ENCODE measurements at regions not wholly inside any gene's neighbourhood (a gene's known extent, or its start where the extent isn't known, plus 50 kb on each side); places are given as distances from the start of the nearest gene placed in this dataset.

- Mint-ChIP-seq H3K9me3 (ENCODE audit: low read depth) (peaks cover 1% of the 10 kb centered on the region), H3K4me3 (no peak overlapping the region), H3K36me3 (peaks cover 4% of the 10 kb centered on the region), H3K27me3 (peaks cover 25% of the 10 kb centered on the region), H3K27ac (peak overlapping the region; percentile 18), H3K4me1 (peaks cover 24% of the 10 kb centered on the region)
- CTCF ChIA-PET, result no interaction called here
- DNase-seq, result no peak
- no peak for ATAC-seq
Measured at GRCh38 chr12:70048521-70049250, 194.5 kb upstream of the CNOT2 start.

- H3K4me1 Mint-ChIP-seq, result peaks cover 24% of the 10 kb centered on the region
- peaks cover 1% of the 10 kb centered on the region for H3K9me3 Mint-ChIP-seq (ENCODE audit: low read depth)
- ATAC-seq (peak; percentile 98), DNase-seq (peak; percentile 75)
- CTCF ChIA-PET, result no interaction called here
- H3K27ac Mint-ChIP-seq, result peak overlapping the region; percentile 63
- peaks cover 30% of the 10 kb centered on the region for H3K27me3 Mint-ChIP-seq
- H3K4me3 Mint-ChIP-seq, result no peak overlapping the region
- H3K36me3 Mint-ChIP-seq, result peaks cover 4% of the 10 kb centered on the region
Measured at GRCh38 chr12:70049596-70050360, 193.5 kb upstream of the CNOT2 start.

GRCh38 chr12:70052476-70052875, 190.8 kb upstream of the CNOT2 start:
- no peak for ATAC-seq
- CTCF ChIA-PET, result no interaction called here
- peaks cover 25% of the 10 kb centered on the region for H3K27me3 Mint-ChIP-seq
- H3K4me1 Mint-ChIP-seq, result peaks cover 24% of the 10 kb centered on the region
- peaks cover 1% of the 10 kb centered on the region for H3K9me3 Mint-ChIP-seq (ENCODE audit: low read depth)
- peaks cover 4% of the 10 kb centered on the region for H3K36me3 Mint-ChIP-seq
- no peak overlapping the region for H3K4me3 Mint-ChIP-seq
- no peak overlapping the region for H3K27ac Mint-ChIP-seq
- no peak for DNase-seq

GRCh38 chr12:70052931-70053497, 190.2 kb upstream of the CNOT2 start:
- DNase-seq (no peak), ATAC-seq (no peak)
- no peak overlapping the region for H3K4me3 Mint-ChIP-seq
- H3K27ac Mint-ChIP-seq, result no peak overlapping the region
- H3K9me3 Mint-ChIP-seq (ENCODE audit: low read depth), result peaks cover 1% of the 10 kb centered on the region
- peaks cover 24% of the 10 kb centered on the region for H3K4me1 Mint-ChIP-seq
- H3K27me3 Mint-ChIP-seq, result peaks cover 20% of the 10 kb centered on the region
- CTCF ChIA-PET, result no interaction called here
- peaks cover 4% of the 10 kb centered on the region for H3K36me3 Mint-ChIP-seq

GRCh38 chr12:70059373-70059772, 183.9 kb upstream of the CNOT2 start:
- CTCF ChIA-PET, result no interaction called here
- H3K4me1 Mint-ChIP-seq, result peaks cover 4% of the 10 kb centered on the region
- no peaks in the 10 kb centered on the region for H3K9me3 Mint-ChIP-seq (ENCODE audit: low read depth)
- H3K27ac Mint-ChIP-seq, result no peak overlapping the region
- no peak overlapping the region for H3K4me3 Mint-ChIP-seq
- no peak for ATAC-seq
- H3K36me3 Mint-ChIP-seq, result peaks cover 2% of the 10 kb centered on the region
- no peak for DNase-seq
- peaks cover 10% of the 10 kb centered on the region for H3K27me3 Mint-ChIP-seq

GRCh38 chr12:70060634-70061033, 182.6 kb upstream of the CNOT2 start:
- CTCF ChIA-PET, result no interaction called here
- Mint-ChIP-seq H3K4me1 (peaks cover 4% of the 10 kb centered on the region), H3K36me3 (peaks cover 2% of the 10 kb centered on the region), H3K27ac (no peak overlapping the region), H3K4me3 (no peak overlapping the region), H3K9me3 (ENCODE audit: low read depth) (no peaks in the 10 kb centered on the region), H3K27me3 (peaks cover 5% of the 10 kb centered on the region)
- no peak for DNase-seq
- no peak for ATAC-seq

GRCh38 chr12:70068743-70069142, 174.5 kb upstream of the CNOT2 start:
- CTCF ChIA-PET, result no interaction called here
- no peak overlapping the region for H3K4me3 Mint-ChIP-seq
- no peaks in the 10 kb centered on the region for H3K36me3 Mint-ChIP-seq
- no peaks in the 10 kb centered on the region for H3K4me1 Mint-ChIP-seq
- H3K9me3 Mint-ChIP-seq (ENCODE audit: low read depth), result no peaks in the 10 kb centered on the region
- H3K27me3 Mint-ChIP-seq, result peaks cover 9% of the 10 kb centered on the region
- no peak overlapping the region for H3K27ac Mint-ChIP-seq
- DNase-seq (no peak), ATAC-seq (no peak)

GRCh38 chr12:70069221-70070105, 173.8 kb upstream of the CNOT2 start:
- CTCF ChIA-PET, result no interaction called here
- DNase-seq (no peak), ATAC-seq (no peak)
- H3K9me3 Mint-ChIP-seq (ENCODE audit: low read depth), result no peaks in the 10 kb centered on the region
- H3K36me3 Mint-ChIP-seq, result no peaks in the 10 kb centered on the region
- no peak overlapping the region for H3K4me3 Mint-ChIP-seq
- H3K4me1 Mint-ChIP-seq, result peaks cover 2% of the 10 kb centered on the region
- no peak overlapping the region for H3K27ac Mint-ChIP-seq
- peaks cover 9% of the 10 kb centered on the region for H3K27me3 Mint-ChIP-seq

- no peak for ATAC-seq
- no peak overlapping the region for H3K27ac Mint-ChIP-seq
- H3K27me3 Mint-ChIP-seq, result peaks cover 9% of the 10 kb centered on the region
- CTCF ChIA-PET, result no interaction called here
- DNase-seq, result no peak
- H3K36me3 Mint-ChIP-seq, result no peaks in the 10 kb centered on the region
- H3K4me1 Mint-ChIP-seq, result peaks cover 5% of the 10 kb centered on the region
- no peaks in the 10 kb centered on the region for H3K9me3 Mint-ChIP-seq (ENCODE audit: low read depth)
- H3K4me3 Mint-ChIP-seq, result no peak overlapping the region
Measured at GRCh38 chr12:70070494-70071007, 172.7 kb upstream of the CNOT2 start.

GRCh38 chr12:70074510-70074909, 168.7 kb upstream of the CNOT2 start:
- DNase-seq (no peak), ATAC-seq (no peak)
- Mint-ChIP-seq H3K4me1 (peaks cover 5% of the 10 kb centered on the region), H3K9me3 (ENCODE audit: low read depth) (no peaks in the 10 kb centered on the region), H3K27ac (no peak overlapping the region), H3K36me3 (no peaks in the 10 kb centered on the region), H3K27me3 (peaks cover 11% of the 10 kb centered on the region), H3K4me3 (no peak overlapping the region)
- CTCF ChIA-PET, result no interaction called here

- no peak overlapping the region for H3K27ac Mint-ChIP-seq
- CTCF ChIA-PET, result no interaction called here
- no peaks in the 10 kb centered on the region for H3K36me3 Mint-ChIP-seq
- peaks cover 5% of the 10 kb centered on the region for H3K4me1 Mint-ChIP-seq
- H3K9me3 Mint-ChIP-seq (ENCODE audit: low read depth), result peaks cover 1% of the 10 kb centered on the region
- ATAC-seq, result no peak
- peaks cover 2% of the 10 kb centered on the region for H3K27me3 Mint-ChIP-seq
- DNase-seq, result no peak
- no peak overlapping the region for H3K4me3 Mint-ChIP-seq
Measured at GRCh38 chr12:70077441-70077840, 165.8 kb upstream of the CNOT2 start.

GRCh38 chr12:70078161-70078560, 165.1 kb upstream of the CNOT2 start:
- ATAC-seq (no peak), DNase-seq (no peak)
- H3K27ac Mint-ChIP-seq, result no peak overlapping the region
- H3K36me3 Mint-ChIP-seq, result no peaks in the 10 kb centered on the region
- CTCF ChIA-PET, result no interaction called here
- peaks cover 2% of the 10 kb centered on the region for H3K27me3 Mint-ChIP-seq
- no peak overlapping the region for H3K4me3 Mint-ChIP-seq
- peaks cover 2% of the 10 kb centered on the region for H3K9me3 Mint-ChIP-seq (ENCODE audit: low read depth)
- H3K4me1 Mint-ChIP-seq, result peaks cover 5% of the 10 kb centered on the region

- no peaks in the 10 kb centered on the region for H3K4me1 Mint-ChIP-seq
- ATAC-seq (no peak), DNase-seq (no peak)
- no peak overlapping the region for H3K27ac Mint-ChIP-seq
- H3K36me3 Mint-ChIP-seq, result no peaks in the 10 kb centered on the region
- CTCF ChIA-PET, result no interaction called here
- H3K9me3 Mint-ChIP-seq (ENCODE audit: low read depth), result peaks cover 2% of the 10 kb centered on the region
- peaks cover 2% of the 10 kb centered on the region for H3K27me3 Mint-ChIP-seq
- H3K4me3 Mint-ChIP-seq, result no peak overlapping the region
Measured at GRCh38 chr12:70080566-70080965, 162.7 kb upstream of the CNOT2 start.
